Activated naive CD8-positive, alpha-beta T cell treated with anti-CD3 and anti-CD28 coated beads, Interleukin-2, amount 50 U/mL, for 16 hours (primary cell): ENCODE measurements at regions not wholly inside any gene's neighbourhood (a gene's known extent, or its start where the extent isn't known, plus 50 kb on each side); places are given as distances from the start of the nearest gene placed in this dataset.

Source experiments
- DNase-seq: peaks from one replicate; pipeline ENCODE4 v3.0.0-alpha.2; 2020; ENCODE audit warnings: low read depth, low spot score

DNA sequence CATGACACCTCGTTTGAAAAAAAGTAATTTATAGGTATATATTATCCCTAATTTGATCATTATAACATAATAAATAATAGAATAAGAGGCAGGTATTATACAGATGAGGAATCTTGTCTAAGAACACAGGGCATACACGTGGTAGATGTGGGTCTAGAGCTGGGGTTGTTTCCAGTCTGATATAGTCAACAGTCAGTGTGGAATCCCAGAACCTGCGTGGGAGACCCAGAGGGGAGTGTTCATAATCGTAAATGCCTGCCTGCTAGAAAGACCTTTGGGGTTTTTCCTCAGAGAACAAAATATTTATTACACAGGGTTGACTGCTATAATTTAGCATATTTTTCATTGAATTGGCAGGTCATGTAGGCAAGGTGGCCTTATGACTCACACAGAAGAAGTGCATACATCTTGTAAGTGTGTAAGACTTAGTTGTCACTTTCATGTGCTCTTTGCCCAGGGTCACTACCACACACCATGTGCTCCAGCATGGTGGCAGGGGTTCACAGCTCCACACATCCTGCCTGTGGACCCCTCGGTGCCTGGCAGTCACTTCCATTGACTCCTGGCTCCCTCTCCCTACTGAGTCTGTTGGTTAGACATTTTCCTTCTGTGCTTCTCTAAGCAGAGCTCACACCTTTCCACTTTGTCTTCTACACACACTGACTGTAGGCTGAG lies 94.9 kb upstream of the IKZF1 start:
- no peak for DNase-seq

- no peak for DNase-seq
Measured at GRCh38 chr7:50208378-50208982, 96.0 kb upstream of the IKZF1 start.

- DNase-seq = no peak
Measured at GRCh38 chr7:50207686-50208255, 96.7 kb upstream of the IKZF1 start.

DNA sequence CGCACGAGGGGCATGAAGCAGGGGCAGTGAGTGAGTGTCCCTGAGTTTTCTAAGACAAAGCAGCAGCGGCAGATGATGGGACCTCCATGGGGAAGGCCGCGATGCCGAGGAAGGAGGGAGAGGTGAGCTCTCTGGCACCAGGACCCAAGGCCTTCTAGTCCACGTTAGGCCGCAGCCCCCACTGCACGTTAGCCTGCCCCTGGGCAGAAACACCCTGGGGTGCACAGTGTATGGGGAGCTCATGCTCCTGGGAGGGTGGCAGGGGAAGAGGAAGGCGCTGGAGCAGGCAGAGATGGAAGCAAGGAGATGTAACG lies 97.3 kb upstream of the IKZF1 start:
- DNase-seq = no peak

- DNase-seq = peak; percentile 36
Measured at GRCh38 chr7:50206453-50207250, 97.9 kb upstream of the IKZF1 start.

DNA sequence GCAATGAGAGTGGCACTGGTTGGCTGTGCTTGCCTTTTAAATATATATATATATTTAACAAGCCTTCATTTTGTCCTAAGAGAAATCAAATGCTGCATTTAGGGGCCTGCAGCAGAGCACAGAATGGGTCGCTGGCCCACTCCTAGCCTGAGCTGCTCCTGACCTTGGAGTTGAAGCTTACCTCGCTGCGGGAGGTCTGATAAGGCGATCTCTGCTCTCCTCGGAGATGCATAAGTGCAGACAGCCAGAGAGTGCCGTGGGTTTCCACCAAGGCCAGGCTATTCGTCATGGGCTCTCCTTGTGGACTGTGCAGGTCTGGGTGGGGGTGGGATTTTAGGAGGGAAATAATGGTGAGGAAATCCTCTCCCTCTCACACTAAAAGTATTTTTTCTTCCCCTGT lies 99.5 kb upstream of the IKZF1 start:
- DNase-seq = no peak

- no peak for DNase-seq
Measured at GRCh38 chr7:50204581-50204980, 99.9 kb upstream of the IKZF1 start.

GRCh38 chr7:50203521-50203920 lies 101.0 kb upstream of the IKZF1 start:
- no peak for DNase-seq

DNA sequence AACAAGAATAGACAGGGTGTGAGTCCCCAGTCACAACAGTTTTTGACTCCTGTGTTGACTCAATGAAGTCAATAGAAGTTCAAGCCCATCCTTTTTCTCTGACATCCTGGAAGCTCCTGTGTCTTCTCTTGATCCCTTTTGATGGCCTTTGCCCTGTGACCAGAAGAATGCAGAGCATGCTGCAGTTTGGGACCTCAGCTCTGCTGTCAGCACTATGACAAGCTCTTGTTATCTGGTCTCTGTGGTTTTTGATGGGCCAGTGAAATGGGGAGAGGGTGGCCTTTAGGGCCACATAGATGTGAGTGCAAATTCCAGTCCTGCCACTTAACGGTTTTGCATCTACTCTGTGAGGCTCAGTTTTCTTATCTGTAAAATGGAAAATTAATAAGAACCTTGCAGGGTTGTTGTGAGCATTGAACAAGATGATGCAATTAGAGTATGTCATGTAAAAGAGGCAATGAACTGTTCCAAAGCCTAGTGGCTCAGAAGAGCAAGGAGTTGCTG lies 102.4 kb upstream of the IKZF1 start:
- DNase-seq = no peak

GRCh38 chr7:50199824-50200223 lies 104.7 kb upstream of the IKZF1 start:
- DNase-seq = no peak

DNA sequence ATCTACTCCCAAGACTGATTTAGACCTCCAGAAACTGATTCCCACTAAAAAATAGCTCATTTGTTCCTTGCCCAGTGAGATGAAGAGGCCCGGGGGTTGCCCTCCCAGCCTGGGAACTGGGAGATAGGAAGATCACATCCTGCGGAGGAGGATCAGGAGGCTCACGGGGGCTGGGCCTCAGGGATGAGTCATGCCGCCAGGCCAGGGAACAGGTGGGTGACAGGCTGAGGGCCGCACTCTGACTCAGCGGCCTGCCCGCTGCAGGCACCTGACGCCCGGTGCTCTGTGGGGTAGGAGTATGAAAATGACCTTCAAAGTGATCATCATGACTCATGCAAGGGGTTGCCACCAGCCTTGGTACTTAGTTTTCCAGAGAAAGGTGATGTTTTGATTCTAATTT lies 104.5 kb upstream of the ZPBP start:
- DNase-seq = peak; percentile 29

DNA sequence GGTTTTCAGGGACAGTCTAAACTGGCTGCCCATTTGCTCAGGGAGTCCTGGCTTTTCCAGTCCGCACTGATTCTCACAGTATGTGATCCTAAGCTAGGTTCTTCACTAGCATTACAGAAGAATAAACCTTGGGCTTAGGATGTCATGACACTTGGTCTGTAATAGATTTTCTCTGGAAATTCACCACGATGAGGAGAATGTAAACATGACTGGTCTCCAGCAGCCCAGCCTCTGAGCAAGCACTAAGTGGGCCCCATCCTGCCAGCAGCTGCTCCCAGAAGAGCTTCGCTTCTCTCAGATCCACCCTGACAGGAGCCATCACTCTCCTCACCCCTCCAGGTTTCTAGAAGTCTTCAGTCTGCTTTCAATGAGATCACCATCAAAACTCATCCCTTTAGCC lies 103.7 kb upstream of the ZPBP start:
- no peak for DNase-seq

DNA sequence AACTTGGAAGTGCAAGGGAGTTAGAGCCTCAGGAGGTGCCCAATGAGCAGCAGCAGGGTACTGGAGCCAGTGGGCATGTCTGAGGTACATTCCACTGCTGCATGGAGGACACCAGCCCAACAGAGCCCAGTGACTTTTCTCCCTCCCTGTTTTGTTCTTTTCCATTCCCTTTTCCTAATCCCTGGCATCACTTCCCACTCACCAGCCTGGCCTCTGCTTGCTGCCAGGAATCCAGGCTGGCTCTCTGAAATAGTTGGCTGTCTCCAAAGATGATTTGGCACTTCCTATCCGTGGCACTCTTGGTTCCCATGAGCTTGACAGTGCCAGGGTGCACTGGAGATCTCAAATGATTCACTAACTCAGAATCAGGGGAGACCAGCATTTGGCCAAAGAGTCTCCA lies 97.7 kb upstream of the ZPBP start:
- DNase-seq = no peak

DNA sequence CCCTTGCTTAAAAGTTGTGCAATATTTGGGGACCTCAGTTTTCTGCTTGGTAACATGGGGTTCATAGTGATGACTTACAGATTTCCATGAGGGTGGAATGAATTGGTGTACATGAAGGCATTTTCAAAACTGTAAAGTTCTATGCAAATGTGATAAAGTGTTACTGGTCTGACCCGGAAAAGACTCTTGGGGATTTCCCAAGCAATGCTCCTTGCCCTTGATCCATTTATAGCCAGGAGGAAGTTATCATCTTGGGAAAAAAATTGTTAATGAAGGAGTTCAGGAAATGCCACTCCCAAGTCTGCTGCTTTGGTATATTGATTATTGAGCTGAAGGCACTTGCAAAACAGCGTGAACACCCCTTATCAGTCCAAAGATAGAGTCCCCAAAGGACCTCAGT lies 96.3 kb upstream of the ZPBP start:
- no peak for DNase-seq

DNA sequence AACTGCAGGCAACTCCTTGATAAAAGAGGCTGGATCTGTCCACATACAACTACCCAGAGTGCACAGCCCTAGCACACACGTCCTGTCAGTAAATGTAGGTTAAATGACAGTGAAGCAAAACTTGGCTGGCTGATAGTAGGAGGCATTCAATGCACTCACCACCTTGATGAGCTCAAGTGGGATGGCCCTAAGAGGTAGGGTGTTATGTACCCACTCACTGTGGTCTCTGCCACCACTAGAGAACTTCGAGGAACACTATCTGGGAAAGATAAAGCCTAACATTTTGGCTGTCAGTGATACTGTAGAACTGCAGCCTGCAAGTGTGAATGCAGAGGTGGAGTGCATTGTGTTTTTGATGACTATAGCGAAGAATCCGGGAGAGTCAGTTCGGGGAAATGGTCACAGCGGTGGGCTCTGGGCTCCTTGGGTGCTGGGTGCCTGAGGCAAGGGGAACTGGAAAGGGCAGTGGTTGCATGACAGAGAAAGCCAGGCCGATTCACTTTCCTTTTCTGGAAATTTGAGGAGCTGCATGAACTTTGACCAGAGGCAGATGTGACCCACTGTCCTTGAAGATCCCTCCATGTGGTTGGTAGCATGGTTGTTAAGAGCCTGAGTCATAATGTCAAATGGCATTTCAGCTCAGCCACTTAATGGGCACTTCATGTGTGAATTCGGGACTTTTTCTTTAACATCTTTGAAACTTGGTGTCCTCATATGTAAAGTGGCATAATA lies 93.1 kb upstream of the ZPBP start:
- no peak for DNase-seq

DNA sequence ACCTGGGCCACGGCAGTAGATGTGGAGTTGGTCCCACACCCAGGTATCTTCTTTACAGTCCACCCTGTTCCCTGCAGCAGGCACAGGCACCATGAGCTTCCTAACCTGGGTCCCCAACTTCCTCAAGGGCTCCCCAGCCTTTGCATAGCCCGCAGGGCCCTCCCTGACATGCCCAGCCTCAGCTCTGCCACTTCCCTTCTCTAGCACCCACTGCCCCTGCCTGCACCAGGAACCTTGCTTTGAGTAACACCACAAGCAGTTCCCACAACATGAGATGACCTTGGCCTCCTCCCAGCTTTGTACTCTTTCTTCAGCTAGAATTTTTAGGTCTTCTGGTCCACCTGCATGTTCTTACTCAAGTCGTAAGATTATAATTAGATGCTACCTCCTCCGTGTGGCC lies 92.2 kb upstream of the ZPBP start:
- no peak for DNase-seq

DNA sequence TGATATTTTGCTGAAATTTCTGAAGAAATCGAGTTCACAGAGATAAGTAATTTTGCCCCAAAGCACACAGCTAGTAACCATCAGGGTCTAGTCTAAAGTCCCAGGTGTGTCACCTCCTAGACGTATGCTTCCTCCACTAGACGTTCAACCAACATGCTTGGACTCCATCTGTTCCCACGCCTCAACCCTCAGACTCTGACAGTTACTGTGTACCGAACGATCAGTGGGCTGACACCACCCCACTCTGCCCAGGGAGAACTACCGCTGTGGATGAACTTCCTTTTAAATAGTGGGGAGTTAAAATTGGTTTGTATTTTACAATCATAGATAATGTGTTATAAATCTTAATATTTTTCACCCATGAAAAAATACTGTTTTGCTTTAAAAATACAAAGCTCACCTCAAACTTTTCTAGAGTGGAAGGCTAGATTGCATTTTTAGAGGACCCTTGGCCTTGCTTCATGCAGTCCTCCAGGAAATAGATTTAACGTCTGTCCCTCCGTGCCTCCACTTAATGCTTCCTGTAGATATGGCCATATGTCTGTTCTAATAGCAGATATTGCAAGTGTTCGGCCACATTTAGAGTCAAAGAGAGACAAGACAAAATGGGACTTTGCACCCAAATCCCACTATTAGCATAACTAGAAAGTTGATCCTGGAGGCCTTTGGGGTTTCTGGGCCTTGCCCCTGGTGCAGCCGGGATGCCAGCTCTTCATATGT lies 91.4 kb upstream of the ZPBP start:
- DNase-seq = no peak

GRCh38 chr7:50182759-50183158 lies 89.7 kb upstream of the ZPBP start:
- DNase-seq = no peak

DNA sequence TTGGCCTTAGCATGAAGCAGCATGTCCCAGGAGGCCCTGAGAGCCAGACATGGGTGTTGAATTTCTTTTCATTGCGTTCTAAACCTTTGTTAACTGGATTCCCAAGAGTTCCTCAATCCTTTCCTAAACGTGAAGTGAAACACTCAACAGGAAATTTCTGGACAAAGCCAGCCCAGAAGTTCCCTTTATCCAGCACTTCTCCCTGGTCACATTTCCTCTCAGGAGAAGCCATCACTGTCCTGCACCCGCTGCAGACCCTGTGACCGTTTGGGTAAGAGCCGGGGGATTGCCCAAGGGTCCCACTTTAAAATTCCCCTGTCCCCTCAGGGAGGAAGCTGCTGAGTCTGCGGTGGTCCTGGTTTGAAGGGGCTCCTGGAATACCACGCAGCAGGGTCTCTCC lies 88.0 kb upstream of the ZPBP start:
- no peak for DNase-seq

GRCh38 chr7:50178166-50178565 lies 85.1 kb upstream of the ZPBP start:
- no peak for DNase-seq

GRCh38 chr7:50174948-50175347 lies 81.9 kb upstream of the ZPBP start:
- DNase-seq = no peak
